GM08714 (cell line): ENCODE measurements at regions not wholly inside any gene's neighbourhood (a gene's known extent, or its start where the extent isn't known, plus 50 kb on each side); places are given as distances from the start of the nearest gene placed in this dataset.
"Not testable (repeated sequence)": the region's sequence is repeated elsewhere in the genome, so short reads cannot be mapped to it uniquely, and the experiment has no call there.

Experiments
- H3K4me3 ChIP-seq: fragments of 200-500 bp; sonication (Bioruptor generic); 2 replicates; pipeline ENCODE4 v1.5.1; 2014; ENCODE audit warnings: mild to moderate bottlenecking, low read length, inconsistent platforms
- ZNF274 ChIP-seq: IDR thresholded peaks from 2 replicates; pipeline ENCODE4 v1.6.1; 2012; ENCODE audit warnings: mild to moderate bottlenecking, low read depth, low read length

DNA sequence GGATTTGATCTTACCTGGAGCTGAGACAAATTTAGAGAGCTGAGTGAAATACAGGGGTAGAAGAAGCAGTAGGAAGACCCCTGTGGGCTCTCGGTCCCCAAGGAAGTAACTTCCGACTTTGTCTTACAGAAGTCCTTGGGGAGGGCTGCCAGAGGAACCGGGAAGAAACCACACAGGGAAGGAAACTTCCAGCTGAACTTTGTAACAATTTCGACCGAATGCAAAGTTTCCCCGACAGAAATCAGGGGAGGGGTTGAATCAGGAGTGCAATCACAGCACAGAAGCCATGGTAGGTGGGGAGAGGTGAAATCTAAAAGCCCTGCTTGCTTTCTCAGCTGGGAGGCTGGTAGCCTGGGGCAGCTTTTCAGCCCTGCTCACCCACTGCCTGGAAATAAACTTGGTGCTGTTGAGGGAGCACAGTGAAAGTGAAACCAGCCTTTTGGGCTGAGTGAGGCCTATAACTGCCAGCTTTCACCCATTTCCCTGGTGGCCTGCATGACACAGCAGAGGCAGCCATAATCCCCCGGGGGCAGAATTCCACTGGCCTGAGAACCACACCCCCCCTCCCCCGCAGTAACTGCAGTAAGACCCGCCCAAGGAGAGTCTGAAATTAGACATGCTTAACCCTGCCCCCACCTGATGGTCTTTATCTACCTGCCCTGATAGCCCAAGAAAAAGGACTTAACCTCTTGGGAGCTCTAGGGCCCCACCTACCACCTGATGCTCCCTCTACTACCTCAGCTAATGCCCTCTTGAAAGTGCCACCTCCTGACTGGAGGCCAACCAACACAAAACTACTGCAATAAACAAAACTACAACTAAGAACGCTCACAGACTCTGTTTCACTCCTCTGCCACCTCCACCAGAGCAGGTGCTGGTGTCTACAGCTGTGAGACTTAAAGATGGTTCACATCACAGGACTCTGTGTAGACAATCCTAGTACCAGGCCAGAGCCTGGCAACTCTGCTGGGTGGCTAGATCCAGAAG is 248.2 kb downstream of the PARM1 start:
- TF ChIP-seq ZNF274 = no peak
- peak overlapping the region; percentile 4; the same call in 1 of the 2 replicates for H3K4me3 ChIP-seq

GRCh38 chr4:75180217-75180616 is 247.3 kb downstream of the PARM1 start:
- no peak overlapping the region for H3K4me3 ChIP-seq

DNA sequence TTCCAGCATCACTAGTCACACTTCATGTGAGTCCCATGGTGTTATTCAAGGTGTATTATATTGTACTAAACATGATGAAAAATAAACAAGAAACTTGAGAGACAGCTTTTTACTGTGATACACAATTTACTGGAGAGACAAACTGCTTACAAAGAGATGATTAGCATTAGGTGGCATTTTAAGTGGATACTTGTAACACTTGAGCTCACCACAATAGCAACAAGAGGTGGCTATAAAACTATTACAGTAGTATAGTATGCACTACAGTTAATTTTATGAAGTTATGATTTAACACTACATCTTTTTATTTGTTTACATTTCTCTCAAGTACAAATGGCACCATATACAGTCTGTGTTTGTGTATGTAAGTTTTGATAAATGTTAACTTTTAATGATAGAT is 246.6 kb downstream of the PARM1 start:
- no peak overlapping the region for H3K4me3 ChIP-seq
- TF ChIP-seq ZNF274 = no peak

More at GRCh38 chr4:75180217-75180616, 247.3 kb downstream of the PARM1 start:
- TF ChIP-seq ZNF274 = no peak

DNA sequence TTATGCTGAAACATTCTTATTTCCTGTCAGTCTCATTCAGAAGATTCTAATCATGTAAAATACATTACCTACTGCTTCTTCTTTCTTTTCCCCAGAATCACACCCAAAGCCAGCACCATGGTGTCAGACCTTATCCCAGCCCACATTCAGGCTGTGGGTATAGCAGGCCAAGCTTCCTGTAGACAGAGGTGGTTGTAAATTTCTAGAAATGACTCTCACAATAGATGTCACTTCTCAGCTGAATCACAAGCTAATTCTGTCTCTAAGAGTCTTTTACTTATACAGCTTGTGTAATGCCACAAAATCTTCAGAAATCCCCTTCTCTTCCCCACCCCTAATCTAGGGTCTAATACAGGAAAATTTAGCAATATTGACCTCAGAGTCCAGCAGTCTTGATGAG is 239.6 kb downstream of the PARM1 start:
- TF ChIP-seq ZNF274 = no peak
- no peak overlapping the region for H3K4me3 ChIP-seq

DNA sequence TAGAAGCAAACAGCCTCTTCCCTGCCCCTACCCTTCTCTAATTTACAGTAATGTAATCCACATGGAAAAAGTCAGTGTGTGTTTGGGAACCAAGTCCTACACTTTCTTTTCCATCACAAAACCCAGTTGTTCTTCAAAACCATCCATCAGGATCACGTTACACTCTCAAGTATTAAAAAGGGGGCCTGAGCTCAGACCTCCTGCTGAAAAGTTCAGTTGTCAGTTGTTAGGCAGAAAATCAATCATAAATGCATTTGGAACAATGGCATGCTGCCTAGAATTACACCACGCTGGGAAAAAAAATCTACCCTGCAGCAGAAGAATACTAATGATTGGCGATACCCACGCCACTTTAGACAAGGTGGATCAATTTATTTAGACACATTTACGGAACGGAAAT is 236.5 kb downstream of the PARM1 start:
- no peak for TF ChIP-seq ZNF274

DNA sequence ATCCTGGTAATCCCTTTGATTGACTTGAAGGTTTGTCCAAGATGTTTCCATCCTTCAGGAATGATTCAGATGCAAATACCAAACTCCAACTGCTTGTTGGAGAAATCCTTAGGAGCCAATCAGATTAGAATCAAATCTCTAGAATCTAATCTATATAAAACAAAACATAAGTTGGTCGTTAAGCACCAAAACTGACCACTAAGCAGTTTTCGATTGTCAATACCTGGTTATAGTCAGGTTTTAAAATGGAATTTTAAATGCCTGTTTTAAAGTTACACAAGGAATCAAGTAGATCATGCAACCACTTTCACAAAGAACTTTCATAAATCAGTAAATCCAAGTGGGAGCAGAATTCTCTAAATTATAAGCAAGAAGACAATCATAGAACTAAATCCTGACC is 236.1 kb downstream of the PARM1 start:
- no peak overlapping the region for H3K4me3 ChIP-seq

More for the DNA sequence above, 236.5 kb downstream of the PARM1 start:
- H3K4me3 ChIP-seq = no peak overlapping the region

DNA sequence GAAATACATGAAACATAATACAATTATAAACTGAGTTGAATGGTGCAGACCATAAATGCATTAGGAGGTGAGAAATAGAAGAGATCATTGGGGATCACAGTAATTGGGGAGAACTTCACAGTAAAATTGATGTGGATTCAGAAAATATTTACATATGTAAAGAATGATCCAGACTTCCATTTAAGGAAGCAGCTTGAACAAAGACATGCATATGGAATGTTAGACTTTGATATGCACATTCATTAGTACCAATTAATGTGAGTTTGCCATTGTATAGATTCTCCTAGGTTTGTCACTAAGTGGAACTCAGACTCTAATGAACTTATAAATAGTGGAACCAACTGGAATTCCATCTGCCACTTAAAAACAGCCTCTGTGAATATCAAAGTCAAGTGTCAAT is 235.6 kb downstream of the PARM1 start:
- H3K4me3 ChIP-seq = no peak overlapping the region
- TF ChIP-seq ZNF274 = no peak

More for the DNA sequence above, 236.1 kb downstream of the PARM1 start:
- TF ChIP-seq ZNF274 = no peak

DNA sequence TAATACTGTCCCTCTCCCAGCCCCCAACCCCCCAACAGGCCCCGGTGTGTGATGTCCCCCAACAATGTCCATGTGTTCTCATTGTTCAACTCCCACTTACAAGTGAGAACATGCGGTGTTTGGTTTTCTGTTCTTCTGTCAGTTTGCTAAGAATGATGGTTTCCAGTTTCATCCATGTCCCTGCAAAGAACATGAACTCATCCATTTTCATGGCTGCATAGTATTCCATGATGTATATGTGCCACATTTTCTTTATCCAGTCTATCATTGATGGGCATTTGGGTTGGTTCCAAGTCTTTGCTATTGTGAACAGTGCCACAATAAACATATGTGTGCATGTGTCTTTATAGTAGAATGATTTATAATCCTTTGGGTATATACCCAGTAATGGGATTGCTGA is 232.2 kb downstream of the PARM1 start:
- not testable (repeated sequence) for H3K4me3 ChIP-seq

GRCh38 chr4:75158451-75158850 is 225.5 kb downstream of the PARM1 start:
- TF ChIP-seq ZNF274 = no peak
- no peak overlapping the region for H3K4me3 ChIP-seq

GRCh38 chr4:75154994-75155393 is 222.1 kb downstream of the PARM1 start:
- H3K4me3 ChIP-seq = no peak overlapping the region
- no peak for TF ChIP-seq ZNF274

DNA sequence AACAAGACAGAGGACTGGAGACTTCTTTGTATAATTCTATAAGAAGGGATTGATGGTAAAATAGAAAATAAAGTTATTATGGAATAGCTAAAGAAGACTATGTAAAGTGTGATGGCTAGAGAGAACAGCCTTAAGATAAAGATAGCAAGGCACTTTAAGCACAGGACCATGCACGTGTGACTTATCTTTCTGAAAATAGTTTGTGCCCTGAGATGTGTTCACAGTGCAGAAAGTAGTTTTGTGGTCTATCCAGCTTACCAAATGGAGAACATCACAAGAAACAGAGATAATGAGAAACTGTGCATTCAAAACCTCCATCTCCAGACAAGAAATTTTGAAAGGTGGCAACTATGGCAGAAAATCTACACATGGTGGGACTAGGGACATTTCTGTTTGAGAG is 213.3 kb downstream of the PARM1 start:
- TF ChIP-seq ZNF274 = no peak
- no peak overlapping the region for H3K4me3 ChIP-seq

- H3K4me3 ChIP-seq = no peak overlapping the region
- no peak for TF ChIP-seq ZNF274
These were observed 211.6 kb downstream of the PARM1 start for GRCh38 chr4:75144475-75144874.

- no peak for TF ChIP-seq ZNF274
These were observed 209.9 kb downstream of the PARM1 start for GRCh38 chr4:75142850-75143249.

GRCh38 chr4:75142382-75142781 is 209.5 kb downstream of the PARM1 start:
- TF ChIP-seq ZNF274 = no peak
- H3K4me3 ChIP-seq = no peak overlapping the region

More at GRCh38 chr4:75142850-75143249, 209.9 kb downstream of the PARM1 start:
- H3K4me3 ChIP-seq = no peak overlapping the region

- H3K4me3 ChIP-seq = no peak overlapping the region
- no peak for TF ChIP-seq ZNF274
These were observed 208.2 kb downstream of the PARM1 start for GRCh38 chr4:75141162-75141561.

DNA sequence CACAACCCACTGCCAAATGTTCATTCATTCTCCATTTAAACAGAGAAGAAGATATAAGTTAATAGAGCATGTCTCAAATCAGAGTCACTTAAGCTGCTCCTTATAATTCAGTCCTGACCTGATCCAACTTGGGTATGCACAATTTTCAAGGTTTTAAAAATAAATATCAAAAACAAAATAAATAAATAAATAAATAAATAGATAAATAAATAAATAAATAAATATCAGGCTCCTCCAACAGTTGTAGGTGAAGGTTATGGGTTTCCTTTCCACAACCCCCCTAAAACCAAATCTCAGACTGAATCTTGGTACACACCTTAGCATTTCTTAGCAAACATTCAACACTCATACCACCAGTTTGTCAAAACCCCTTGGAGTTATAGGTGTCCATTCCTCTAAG is 204.4 kb downstream of the PARM1 start:
- no peak overlapping the region for H3K4me3 ChIP-seq
- TF ChIP-seq ZNF274 = no peak
